GM12878 (cell line): ENCODE measurements at regions not wholly inside any gene's neighbourhood (a gene's known extent, or its start where the extent isn't known, plus 50 kb on each side); places are given as distances from the start of the nearest gene placed in this dataset.

Source experiments
- ATAC-seq: fragments of 200-7000 bp; cut with Tn5 transposase; 3 replicates; pipeline ENCODE4 v1.9.1; 2020; ENCODE audit warnings: mild to moderate bottlenecking, moderate library complexity
- BruUV-seq: library from RNA; stranded (reverse); fragments of 400-500 nt; replicated peaks from 2 replicates; lab custom pipeline; 2021; lab: Mats Ljungman, UMichigan
- CTCF ChIA-PET: fragments of 300-600 bp; sonication (Branson Sonifier 250); formaldehyde crosslinking; extraction: SDS; loops from one replicate; lab custom pipeline; 2021; ENCODE audit warnings: inconsistent platforms; lab: Yijun Ruan, JAX
- POLR2A ChIA-PET: fragments of 350-600 bp; formaldehyde crosslinking; extraction: SDS; loops from one replicate; lab custom pipeline; 2021; ENCODE audit warnings: inconsistent platforms; lab: Charles Lee
- RAD21 ChIA-PET: fragments of 300-600 bp; sonication (Branson Sonifier 250); formaldehyde crosslinking; loops from one replicate; lab custom pipeline; 2023; ENCODE audit warnings: antibody characterized with exemption; ENCODE audit not compliant: unreplicated experiment; lab: Charles Lee
- SMC1A ChIA-PET: fragments of 300-600 bp; sonication (Branson Sonifier 250); formaldehyde crosslinking; loops from one replicate; lab custom pipeline; 2023; ENCODE audit not compliant: unreplicated experiment, uncharacterized antibody; lab: Charles Lee
- DNase-seq: peaks from one replicate; pipeline ENCODE4 v3.0.0-alpha.2; 2011; ENCODE audit warnings: low read depth, low spot score
- FAIRE-seq: peaks from 3 replicates; lab custom pipeline; 2011; peaks lifted over from hg19 to GRCh38; lab: Jason Lieb, UNC
- H2AFZ ChIP-seq: 2 replicates; pipeline ENCODE4 v1.6.0; 2011; ENCODE audit warnings: low read depth, low read length, control low read depth; ENCODE audit not compliant: control insufficient read depth
- H3K27ac ChIP-seq: 2 replicates; pipeline ENCODE4 v1.5.1; 2011; ENCODE audit warnings: control low read depth; ENCODE audit not compliant: control insufficient read depth, insufficient read depth
- H3K27me3 ChIP-seq, 2 experiments: replicated peaks in 1 of 2; 2 replicates each; pipeline versions ENCODE4 v1.6.0 to v1.6.1; 2011; ENCODE audit warnings: low read length in 1 of 2; ENCODE audit not compliant: control insufficient read depth in 2 of 2, insufficient read depth in 2 of 2
- H3K36me3 ChIP-seq, 2 experiments: 2 replicates each; pipeline ENCODE4 v1.5.1; 2011; ENCODE audit warnings: low read length in 1 of 2; ENCODE audit not compliant: control insufficient read depth in 2 of 2, insufficient read depth in 2 of 2
- H3K4me1 ChIP-seq: 2 replicates; pipeline ENCODE4 v1.6.1; 2011; ENCODE audit warnings: mild to moderate bottlenecking, low read length, moderate library complexity, mixed read lengths; ENCODE audit not compliant: control insufficient read depth, insufficient read depth
- H3K4me2 ChIP-seq: 2 replicates; pipeline ENCODE4 v1.6.0; 2011; ENCODE audit warnings: control low read depth; ENCODE audit not compliant: control insufficient read depth, insufficient read depth
- H3K4me3 ChIP-seq: fragments of 200-600 bp; sonication (generic); 2 replicates; pipeline ENCODE4 v1.5.1; 2016
- H3K79me2 ChIP-seq: 2 replicates; pipeline ENCODE4 v1.6.0; 2011; ENCODE audit warnings: low read length; ENCODE audit not compliant: control insufficient read depth, insufficient read depth
- H3K9ac ChIP-seq: 2 replicates; pipeline ENCODE4 v1.8.0; 2011; ENCODE audit warnings: low read length, control low read depth, mixed read lengths; ENCODE audit not compliant: control insufficient read depth, insufficient read depth
- H3K9me3 ChIP-seq: replicated peaks from 3 replicates; pipeline ENCODE4 v1.5.1; 2011; ENCODE audit warnings: mild to moderate bottlenecking, low read length; ENCODE audit not compliant: control insufficient read depth, insufficient read depth
- H4K20me1 ChIP-seq: 2 replicates; pipeline ENCODE4 v1.6.0; 2011; ENCODE audit not compliant: control insufficient read depth, insufficient read depth
- BACH1 ChIP-seq: fragments of 450-650 bp; IDR thresholded peaks from 2 replicates; pipeline ENCODE4 v1.6.1; 2017; ENCODE audit warnings: mild to moderate bottlenecking, borderline replicate concordance
- IRF4 ChIP-seq: IDR thresholded peaks from 2 replicates; pipeline ENCODE4 v1.6.1; 2011; ENCODE audit warnings: low read depth, low read length
- MLLT1 ChIP-seq: fragments of 450-650 bp; IDR thresholded peaks from 2 replicates; pipeline ENCODE4 v1.6.1; 2016; ENCODE audit warnings: mild to moderate bottlenecking
- PRDM15 ChIP-seq: fragments of 450-650 bp; formaldehyde crosslinking; IDR thresholded peaks from 2 replicates; pipeline ENCODE4 v1.4.0; 2020; ENCODE audit warnings: mild to moderate bottlenecking, moderate library complexity
- RAD21 ChIP-seq: IDR thresholded peaks from 2 replicates; pipeline ENCODE4 v1.6.1; 2011; ENCODE audit warnings: mild to moderate bottlenecking, low read depth, low read length, moderate library complexity; ENCODE audit not compliant: insufficient read depth
- RUNX3 ChIP-seq: IDR thresholded peaks from 2 replicates; pipeline ENCODE4 v1.6.1; 2012; ENCODE audit warnings: low read length, inconsistent platforms
- SREBF2 ChIP-seq: IDR thresholded peaks from 2 replicates; pipeline ENCODE4 v1.6.1; 2012; ENCODE audit warnings: mild to moderate bottlenecking, low read length
- SUZ12 ChIP-seq: fragments of 200-600 bp; sonication (generic); IDR thresholded peaks from one replicate; pipeline ENCODE4 v1.6.1; 2018; ENCODE audit warnings: antibody characterized with exemption, mild to moderate bottlenecking; ENCODE audit not compliant: unreplicated experiment
- ZBTB33 ChIP-seq: fragments of 450-650 bp; IDR thresholded peaks from 2 replicates; pipeline ENCODE4 v1.6.1; 2017; ENCODE audit warnings: mild to moderate bottlenecking
- WGBS: methylation state at CpG from one replicate; pipeline ENCODE4 v1.1.6; 2016; ENCODE audit warnings: low lambda C conversion rate; ENCODE audit not compliant: insufficient replicate concordance, insufficient coverage; ENCODE audit errors: missing lambda C conversion rate; 5-methylcytosine and 5-hydroxymethylcytosine counted together
- in situ Hi-C: fragments of 300-500 bp; cut with MboI; formaldehyde crosslinking; loops from 9 replicates; pipeline ENCODE4 v1.14.3; 2018; ENCODE audit warnings: mixed read lengths
- intact Hi-C: fragments of 100-400 bp; cut with micrococcal nuclease; formaldehyde crosslinking; loops from one replicate; pipeline ENCODE4 v1.14.2; 2022; ENCODE audit not compliant: unreplicated experiment

GRCh38 chr5:33297760-33298216 lies 143.0 kb upstream of the TARS1 start:
- H3K36me3 ChIP-seq, result no peaks in the 10 kb centered on the region
- H4K20me1 ChIP-seq, result no peaks in the 10 kb centered on the region
- no peak overlapping the region for H3K4me3 ChIP-seq
- ChIA-PET POLR2A (no interaction called here), SMC1A (no interaction called here), RAD21 (no interaction called here), CTCF (no interaction called here)
- H3K27me3 ChIP-seq, result no peaks in the 10 kb centered on the region
- H3K79me2 ChIP-seq, result no peaks in the 10 kb centered on the region
- no peak overlapping the region for H3K9ac ChIP-seq
- no TSS peak for BruUV-seq
- intact Hi-C loops (no loop called here), in situ Hi-C loops (no loop called here)
- 82% methylated on average over 22 of the region's 23 CpGs for WGBS
- no peak for DNase-seq
- H3K4me1 ChIP-seq, result peaks cover 4% of the 10 kb centered on the region
- H3K27ac ChIP-seq, result no peak overlapping the region
- H3K4me2 ChIP-seq, result no peak overlapping the region
- H2AFZ ChIP-seq, result no peak overlapping the region
- TF ChIP-seq SUZ12, result no peak
- 0 out of 2 replicates have a peak, but pooled peaks have one; percentile 40 for TF ChIP-seq ZBTB33
- H3K9me3 ChIP-seq, result no peaks in the 10 kb centered on the region
- FAIRE-seq, result no peak
- ATAC-seq, result no peak

- ChIA-PET CTCF (interaction anchor here (0.8 to 2.0 kb wide), 9 partner anchors 9 to 494 kb away, joined by 3 to 6 read pairs (median 4); no protein-coding TSS in a partner anchor), RAD21 (interaction anchor here (0.8 to 1.0 kb wide), 2 partner anchors 123 to 133 kb away, joined by 3 to 4 read pairs; no protein-coding TSS in a partner anchor), SMC1A (interaction anchor here (0.6 to 1.1 kb wide), 2 partner anchors 11 to 218 kb away, joined by 3 read pairs; no protein-coding TSS in a partner anchor), POLR2A (interaction anchor here (0.5 kb wide), 1 partner anchor 984 kb away, joined by 6 read pairs; no protein-coding TSS in a partner anchor)
- H3K4me2 ChIP-seq, result peak overlapping the region; percentile 54
- H4K20me1 ChIP-seq, result no peaks in the 10 kb centered on the region
- WGBS, result 15% methylated on average over 5 of the region's 5 CpGs
- H3K4me3 ChIP-seq, result no peak overlapping the region
- no peaks in the 10 kb centered on the region for H3K27me3 ChIP-seq
- intact Hi-C loops, result no loop called here
- no TSS peak for BruUV-seq
- in situ Hi-C loops, result no loop called here
- no peak for FAIRE-seq
- H3K9ac ChIP-seq, result no peak overlapping the region
- no peaks in the 10 kb centered on the region for H3K79me2 ChIP-seq
- peak; percentile 64 for ATAC-seq
- peaks cover 4% of the 10 kb centered on the region for H3K4me1 ChIP-seq
- DNase-seq, result peak; percentile 9
- no peak overlapping the region for H3K27ac ChIP-seq
- no peaks in the 10 kb centered on the region for H3K9me3 ChIP-seq
- H2AFZ ChIP-seq, result no peak overlapping the region
- H3K36me3 ChIP-seq, result no peaks in the 10 kb centered on the region
- TF ChIP-seq BACH1 (no peak), SREBF2 (no peak), RUNX3 (peak; percentile 73), IRF4 (no peak), MLLT1 (no peak), RAD21 (0 out of 2 replicates have a peak, but pooled peaks have one; percentile 12), PRDM15 (CRISPR knock-in tag) (no peak)
These were observed 141.1 kb upstream of the TARS1 start for GRCh38 chr5:33299621-33300208.
